Cerebellar cortex (tissue), 1 donor: ENCODE measurements at regions not wholly inside any gene's neighbourhood (a gene's known extent, or its start where the extent isn't known, plus 50 kb on each side); places are given as distances from the start of the nearest gene placed in this dataset.
"Not testable (repeated sequence)": the region's sequence is repeated elsewhere in the genome, so short reads cannot be mapped to it uniquely, and the experiment has no call there.

Experiments used
- DNase-seq: peaks from one replicate; pipeline ENCODE4 v3.0.0-alpha.2; 2015; ENCODE audit warnings: low spot score

DNA sequence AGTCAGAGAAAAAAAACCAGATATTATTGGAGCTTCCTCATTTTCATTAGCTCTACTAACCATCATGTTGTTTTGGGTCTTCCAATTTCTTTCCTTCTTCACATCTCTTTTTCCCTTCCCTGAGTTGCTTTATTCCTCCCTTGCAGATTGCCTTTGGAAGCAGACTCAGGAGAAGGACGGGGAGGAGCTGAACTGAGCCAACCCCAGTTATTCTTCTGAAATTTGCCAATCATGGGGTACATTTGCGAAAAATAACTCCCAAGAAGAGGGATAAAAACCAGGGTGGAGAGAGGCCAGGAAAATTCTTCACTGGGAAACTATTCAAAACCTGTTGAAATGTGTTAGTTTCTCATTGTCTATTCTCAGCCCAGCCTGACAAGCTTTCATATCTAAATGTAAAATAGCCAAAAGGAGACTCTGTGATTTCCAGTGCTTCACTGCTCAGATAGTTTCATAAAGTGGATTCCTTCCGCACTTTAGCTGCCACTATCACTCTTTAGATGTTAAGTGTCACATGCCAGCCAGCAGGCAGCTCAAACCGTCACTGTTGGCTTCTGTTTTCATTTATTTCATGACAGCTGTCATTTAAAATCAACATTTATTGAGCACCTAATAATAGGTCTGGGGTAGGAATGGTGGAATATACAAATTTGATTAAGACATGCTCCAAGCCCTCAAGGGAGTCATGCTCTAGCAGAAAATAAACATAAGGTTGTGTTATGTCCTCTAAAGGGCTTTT is 204.5 kb downstream of the SREK1 start:
- DNase-seq = no peak

DNA sequence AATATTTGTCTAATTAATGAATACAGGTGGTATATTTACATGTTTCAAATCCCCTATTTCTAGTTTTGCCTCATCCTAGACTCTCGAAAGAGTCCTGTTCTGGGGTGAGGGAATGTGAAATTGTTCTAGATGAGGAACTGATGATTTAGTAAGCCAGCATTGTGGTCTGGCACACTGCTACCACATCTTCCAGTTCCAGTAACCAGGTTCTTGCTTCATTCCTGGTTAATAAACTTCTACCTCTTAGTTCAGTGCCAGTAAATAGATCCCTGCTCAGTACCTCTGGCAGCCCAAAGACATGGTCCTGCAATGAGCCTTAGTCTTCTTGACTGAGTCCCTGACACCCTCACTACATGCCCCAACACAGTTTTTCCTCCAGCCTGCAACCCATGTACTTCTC is 207.7 kb downstream of the SREK1 start:
- DNase-seq = no peak

DNA sequence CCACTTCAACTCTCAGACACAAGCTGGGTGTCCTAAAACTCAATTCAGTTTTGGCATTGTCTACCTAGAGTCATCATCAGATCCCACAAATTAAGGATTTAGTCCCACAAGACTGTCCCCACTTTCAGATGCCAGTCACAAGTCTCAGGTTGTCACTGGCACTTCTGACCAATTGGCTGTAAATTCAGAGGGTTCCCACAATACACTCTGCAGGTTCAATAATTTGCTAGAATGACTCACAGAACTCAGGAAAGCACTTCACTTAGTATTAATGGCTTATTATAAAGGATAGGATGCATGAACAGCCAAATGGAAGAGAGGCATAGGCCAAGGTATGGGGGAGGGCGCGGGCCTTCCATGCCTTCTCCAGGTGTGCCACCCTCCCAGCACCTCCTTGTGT is 209.1 kb downstream of the SREK1 start:
- no peak for DNase-seq

DNA sequence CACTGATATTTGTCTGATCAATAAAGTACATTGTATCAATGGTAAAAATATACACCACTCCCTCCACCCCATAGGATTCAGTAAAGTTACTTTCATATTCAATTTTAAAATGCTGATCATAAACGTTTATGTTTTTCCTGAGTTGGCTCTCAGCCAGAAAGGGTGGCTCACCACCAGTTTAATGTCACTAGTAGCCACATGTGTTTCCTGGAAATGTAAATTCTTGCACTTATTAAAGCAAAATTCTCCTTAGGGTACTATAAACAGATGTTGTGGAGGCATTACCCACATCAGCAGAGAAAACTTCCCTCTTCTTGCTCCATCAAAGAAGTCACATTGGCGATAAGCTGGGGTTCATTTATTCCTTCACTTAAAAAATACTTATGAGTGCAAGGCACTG is 210.3 kb downstream of the SREK1 start:
- no peak for DNase-seq

DNA sequence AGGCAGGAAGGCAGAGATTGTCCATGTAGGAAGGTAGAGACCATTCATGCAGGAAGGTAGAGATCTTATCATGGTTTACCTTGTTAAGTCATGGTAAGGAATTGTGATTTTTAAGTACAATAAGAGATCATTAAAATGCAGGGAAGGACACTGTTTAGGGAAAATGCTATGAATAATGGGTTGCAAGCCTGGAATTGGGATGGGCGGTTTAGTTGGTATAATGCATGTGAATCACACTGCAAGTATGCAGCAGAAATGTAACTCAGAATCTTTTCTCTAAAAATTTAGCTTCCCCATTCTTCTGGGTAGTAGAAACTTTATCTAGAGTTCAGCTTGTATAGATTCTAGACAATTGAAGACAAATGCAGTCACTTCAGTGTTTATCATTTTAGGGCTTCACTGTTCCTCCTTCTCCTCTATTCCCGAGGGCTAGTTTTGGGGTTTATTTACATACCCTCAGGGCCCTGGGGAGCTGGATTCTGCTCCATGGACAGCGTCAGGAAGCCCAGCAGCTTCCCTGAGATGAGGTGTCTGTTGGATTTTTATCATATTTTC is 212.0 kb downstream of the SREK1 start:
- no peak for DNase-seq

DNA sequence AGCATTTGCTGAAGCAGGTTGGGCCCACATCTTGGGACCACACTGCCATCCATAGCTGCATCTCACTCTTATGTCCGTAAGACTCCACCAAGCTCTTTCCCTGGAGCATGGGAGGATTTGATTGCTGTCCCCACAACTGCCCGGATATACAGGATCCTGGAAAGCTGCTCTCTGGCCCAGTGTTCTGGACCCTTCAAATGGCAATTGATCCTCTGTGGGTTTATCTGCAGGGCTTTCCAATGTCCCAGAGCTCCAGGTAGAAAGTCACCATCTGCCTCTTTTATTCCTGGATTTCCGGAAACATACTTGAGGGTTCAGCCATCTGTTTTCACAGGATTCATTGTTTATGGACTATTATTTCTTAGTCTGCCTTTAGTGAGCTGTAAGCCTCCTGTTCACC is 214.6 kb downstream of the SREK1 start:
- DNase-seq = no peak

DNA sequence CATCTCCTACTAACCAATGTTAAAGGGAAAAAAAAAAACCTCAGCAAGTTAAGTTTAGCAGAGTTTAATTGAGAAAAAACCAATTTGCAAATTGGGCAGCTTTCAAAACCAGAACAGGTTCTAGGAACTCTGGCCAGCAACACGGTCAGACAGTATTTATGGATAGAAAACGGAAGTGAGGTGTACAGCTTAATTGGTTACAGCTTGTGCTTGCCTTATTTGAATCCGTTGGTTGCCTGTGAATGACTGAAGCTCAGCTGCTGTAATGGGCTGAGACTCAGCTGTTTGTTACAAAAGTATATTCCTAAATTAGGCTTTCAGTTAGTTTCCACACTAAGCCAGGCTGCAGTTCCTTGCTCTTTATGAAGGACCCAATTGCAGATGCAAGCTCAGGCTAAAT is 217.0 kb downstream of the SREK1 start:
- DNase-seq = no peak

DNA sequence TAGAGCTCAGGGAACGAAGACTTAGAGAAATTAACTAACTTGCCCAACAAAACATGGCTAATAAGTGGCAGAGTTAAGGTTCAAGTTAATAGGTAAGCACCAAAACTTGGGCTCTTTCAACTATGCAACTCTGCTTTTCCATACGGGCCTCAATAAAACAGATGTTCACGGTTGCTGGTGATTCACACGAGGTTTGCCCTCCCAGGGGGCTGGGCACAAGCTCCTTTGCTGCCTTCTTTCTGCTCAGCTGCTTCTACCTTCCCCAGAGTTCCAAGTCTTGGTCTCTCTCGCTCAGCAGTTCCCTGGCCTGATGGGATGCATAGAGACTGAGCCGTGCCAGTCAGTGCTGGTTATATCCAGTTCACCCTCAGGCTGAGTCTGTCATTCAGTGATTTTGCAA is 217.9 kb downstream of the SREK1 start:
- no peak for DNase-seq

DNA sequence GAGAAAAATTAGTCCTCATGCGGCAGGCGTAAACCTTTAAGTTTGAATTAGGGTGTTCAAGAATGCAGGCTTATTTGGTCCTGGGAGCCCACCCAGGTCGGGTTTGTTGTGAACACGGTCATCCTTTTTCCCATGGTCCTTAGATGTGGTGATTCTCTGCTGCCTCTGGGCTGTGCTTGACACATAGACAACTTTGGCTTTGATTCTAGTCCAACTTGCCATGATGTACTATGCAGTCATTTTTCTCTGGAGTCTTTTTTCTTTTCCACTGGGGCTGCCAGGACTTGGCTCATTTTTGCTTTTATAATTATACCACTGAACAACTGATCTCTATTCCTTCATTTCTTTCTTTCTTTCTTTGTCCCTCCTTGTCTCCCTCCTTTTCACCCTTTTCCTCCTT is 218.6 kb downstream of the SREK1 start:
- no peak for DNase-seq

DNA sequence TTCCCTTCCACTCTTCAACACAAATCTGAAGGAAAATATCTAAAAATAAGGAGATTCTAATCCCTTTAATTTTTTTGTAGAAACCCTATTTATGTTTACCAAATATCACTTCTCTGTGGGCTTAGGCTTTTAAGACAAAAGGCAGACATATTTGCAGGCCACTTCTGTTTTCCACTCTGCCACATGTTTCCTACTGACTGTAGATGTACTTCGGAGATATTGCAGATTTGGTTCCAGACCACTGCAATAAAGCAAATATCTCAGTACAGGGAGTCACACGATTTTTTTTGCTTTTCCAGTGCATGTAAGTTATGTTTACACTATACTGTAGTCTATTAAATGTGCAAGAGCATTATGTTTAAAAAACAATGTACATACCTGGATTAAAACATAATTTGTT is 219.0 kb downstream of the SREK1 start:
- DNase-seq = no peak

DNA sequence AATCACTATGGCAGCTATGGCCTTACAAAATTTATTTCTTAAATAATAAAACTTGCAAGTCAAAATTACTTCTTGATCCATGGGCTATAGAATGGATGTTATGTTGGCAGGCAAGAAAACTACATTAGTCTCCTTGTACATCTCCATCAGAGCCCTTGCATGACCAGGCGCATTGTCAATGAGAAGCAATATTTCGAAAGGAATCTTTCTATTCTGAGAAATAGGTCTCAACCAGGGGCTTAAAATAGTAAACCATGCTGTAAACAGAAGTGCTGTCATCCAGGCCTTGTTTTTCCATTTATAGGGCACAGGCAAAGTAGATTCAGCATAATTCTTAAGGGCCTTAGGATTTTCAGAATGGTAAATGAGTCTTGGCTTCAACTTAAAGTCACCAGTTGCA is 220.1 kb downstream of the SREK1 start:
- DNase-seq = no peak

DNA sequence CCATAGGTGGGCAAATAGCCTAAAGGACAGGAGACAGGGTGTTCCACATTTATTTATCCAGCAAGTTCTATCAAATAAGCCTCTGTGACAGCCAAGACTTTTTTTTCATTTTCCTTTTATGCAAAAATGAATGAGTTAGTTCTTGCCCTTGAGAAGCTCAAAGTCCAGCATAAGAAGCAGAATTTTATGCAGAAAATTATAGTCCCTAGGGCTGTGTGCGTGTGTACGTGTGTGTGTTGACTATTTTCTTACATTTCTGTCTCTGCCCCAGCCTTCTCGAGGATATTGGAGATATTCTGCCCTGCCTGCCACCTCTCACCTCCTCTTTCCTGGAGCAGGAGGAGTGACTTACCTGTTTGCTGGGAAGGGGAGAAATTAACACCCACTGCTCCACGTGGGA is 221.9 kb downstream of the SREK1 start:
- no peak for DNase-seq

DNA sequence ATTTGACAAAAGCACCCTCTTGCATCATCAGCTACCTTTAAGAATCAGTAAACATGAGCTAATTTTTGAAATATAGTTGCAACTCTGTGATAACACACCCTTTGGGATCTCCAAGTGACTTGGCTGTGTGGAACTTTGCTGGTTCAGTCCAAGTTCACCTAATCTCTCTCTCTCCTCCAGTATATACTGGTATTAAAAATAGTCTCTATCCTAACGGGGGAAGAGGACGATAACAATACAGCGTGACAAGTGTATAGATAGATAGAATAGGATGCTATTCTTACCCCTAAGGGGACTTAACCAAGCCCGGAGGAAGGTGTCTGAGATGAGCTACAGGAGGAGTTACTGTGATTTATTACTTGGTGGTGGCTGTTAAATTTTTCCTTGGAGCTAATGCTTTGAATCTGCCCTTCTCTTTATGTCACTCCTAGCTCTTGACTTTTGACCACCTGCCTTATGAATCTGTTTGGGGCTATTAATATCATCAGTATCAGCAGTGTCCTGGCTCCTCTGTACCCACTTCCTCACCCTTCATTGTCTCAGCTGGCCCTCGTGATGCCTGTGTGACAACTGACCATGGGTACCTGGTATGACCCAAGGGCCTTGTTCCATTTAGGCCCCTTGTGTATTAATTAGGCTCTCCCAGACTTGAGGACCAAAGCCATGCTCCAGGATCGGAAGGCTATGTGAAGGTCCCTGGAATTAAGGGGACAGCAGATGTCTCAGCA is 223.9 kb downstream of the SREK1 start:
- no peak for DNase-seq

DNA sequence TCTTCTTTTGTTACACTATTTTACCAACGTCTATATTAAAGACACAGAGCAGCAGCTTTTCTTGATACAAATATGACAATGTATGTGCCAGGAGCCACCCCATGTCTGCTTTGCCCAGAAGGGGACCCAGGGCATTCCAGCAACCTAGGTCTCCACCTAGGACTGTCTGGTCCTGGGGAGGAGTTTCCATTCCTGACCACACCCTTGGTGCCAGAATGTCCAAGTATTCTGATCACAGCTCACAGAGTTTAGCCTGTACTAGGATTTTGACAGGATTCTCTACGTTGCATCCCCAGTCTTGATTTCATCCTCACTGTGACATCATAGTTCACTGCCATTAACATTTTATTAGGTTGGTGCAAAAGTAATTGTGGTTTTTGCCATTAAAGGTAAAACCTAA is 224.7 kb downstream of the SREK1 start:
- DNase-seq = no peak

DNA sequence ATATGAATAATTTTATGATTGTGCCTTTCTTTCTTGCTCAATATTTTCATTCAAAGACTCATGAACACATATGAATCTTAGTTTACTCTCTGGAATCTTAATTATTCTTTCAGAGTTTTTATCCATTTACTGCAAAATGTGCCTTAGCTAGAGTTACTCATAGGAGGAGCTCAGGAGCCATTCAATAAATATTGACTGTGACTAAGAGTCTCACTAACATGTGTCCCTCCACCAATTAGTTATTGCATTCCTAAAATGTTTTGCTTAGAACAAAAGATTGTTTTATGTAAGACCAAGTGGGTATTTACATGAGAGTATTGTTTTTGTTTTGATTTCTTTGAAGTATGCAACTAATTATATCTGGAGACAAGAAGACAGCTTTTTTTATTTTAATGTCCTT is 218.4 kb upstream of the MAST4 start:
- DNase-seq = no peak

DNA sequence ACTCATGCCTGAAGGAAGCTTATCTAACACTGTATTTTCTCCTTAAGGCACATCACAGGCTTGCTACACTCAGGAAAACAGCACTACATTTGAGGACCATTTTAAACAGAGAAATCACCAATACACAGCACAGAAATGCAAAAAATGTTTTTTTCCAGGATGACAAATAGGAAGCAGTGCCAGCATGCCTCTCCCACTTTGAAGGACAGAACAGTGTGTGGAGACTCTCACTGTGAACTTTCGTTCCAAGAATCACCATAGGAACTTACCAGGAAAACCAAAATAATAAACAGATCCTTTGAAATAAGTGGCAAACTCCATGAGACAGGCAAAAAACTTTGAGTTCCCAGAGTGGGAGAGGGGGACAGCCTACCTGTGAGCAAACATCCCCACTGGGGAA is 217.8 kb upstream of the MAST4 start:
- no peak for DNase-seq

DNA sequence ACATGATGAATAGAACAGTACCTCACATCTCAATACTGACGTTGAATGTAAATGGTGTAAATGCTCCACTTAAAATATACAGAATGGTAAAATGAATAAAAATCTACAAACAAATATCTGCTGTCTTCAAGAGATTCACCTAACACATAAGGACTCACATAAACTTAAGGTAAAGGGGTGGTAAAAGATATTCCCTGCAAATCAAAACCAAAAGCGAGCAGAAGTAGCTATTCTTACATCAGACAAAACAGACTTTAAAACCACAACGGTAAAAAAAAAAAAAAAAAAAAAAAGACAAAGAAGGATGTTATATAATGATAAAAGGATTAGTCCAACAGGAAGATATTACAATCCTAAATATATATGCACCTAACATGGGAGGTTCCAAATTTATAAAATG is 214.0 kb upstream of the MAST4 start:
- DNase-seq = no peak

DNA sequence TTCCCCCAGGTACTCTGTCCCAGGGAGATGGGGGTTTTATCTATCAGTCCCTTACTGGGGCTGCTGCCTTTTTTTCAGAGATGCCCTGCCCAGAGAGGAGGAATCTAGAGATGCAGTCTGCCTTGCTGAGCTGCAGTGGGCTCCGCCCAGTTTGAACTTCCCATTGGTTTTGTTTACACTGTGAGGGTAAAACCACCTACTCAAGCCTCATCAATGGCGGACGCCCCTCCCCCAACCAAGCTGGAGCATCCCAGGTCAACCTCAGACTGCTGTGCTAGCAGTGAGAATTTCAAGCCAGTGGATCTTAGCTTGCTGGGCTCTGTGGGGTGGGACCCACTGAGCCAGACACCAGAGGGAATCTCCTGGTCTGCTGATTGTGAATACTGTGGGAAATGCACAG is 191.0 kb upstream of the MAST4 start:
- not testable (repeated sequence) for DNase-seq

DNA sequence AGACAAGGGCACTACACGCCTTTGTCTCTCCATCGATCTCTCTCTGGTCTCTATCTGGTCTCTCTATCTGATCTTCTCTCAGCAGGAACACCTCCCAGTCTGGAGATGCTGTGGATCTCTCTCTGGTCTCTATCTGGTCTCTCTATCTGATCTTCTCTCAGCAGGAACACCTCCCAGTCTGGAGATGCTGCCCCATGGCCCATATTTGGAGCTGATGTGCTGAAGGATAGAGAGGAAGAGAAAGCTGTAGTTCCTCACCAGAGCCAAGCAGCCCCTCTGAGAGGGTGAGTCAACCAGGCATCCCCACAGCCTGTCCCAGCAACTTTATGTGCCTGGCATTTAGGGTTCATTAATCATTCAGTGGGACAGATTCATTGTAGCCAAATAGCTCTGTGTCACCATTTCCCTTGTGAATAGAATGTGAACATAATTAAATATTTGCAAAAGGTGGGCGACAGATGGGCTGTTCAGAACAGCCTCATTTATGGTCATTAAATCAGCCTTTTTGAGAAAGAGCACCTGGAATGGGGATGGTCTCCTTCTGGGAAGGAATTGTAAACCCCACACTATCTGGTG is 189.3 kb upstream of the MAST4 start:
- DNase-seq = no peak

DNA sequence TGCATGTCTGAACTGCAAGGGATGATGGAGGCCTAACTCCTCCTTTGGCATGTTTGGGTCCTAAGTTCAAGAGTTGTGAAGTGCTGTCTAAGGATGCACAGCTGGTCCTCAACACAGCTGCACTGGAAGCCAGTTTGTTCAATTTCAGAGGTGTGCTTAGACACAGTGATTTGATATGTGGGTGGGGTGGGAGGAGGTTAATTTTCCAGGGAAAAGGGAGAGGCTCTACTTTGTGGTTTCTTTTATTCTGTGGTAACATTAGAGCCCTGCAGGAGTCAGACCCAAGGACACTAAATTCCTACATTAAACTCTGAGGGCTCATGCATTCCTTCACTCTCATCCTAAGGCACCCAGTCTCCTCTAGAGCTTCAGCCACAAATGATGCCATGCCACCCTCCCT is 188.4 kb upstream of the MAST4 start:
- DNase-seq = no peak

DNA sequence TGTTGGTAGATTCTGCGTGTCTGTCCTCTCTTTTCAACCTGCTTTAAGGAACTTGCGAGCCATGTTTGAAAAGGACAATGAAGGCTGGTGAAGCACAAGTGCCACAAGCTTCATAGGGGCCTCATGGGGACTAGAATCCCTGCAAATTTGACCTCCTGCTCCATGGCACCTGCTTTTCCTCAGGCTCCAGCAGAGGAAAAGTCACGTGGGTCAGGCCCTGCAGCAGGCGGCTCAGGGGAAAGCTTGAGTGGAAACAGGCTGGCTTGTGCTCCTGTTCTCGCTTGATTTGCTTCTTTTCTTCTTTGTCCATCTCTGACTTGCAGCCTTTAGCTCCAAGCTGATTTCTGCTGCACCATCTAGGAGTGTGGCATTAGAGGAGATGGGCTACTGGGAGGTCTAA is 187.6 kb upstream of the MAST4 start:
- DNase-seq = no peak

DNA sequence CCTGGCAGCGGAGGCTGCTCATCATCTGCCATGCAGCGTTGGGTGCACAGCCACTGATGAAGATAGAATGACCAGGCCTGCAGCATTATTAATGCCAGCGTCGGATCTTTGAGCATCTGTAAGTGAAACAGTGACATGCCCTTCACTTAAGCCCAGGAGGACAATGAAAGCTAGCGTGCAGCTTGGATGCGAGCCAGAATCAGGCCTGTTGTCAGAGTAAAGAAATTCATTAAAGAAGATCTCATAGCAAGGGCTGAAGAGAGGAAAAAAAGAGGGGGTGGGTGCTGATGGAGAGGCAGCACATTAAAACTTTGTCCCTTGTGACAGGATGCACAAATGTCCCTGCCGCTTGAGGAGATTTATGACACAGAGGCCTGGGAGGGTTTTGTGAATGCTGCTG is 186.1 kb upstream of the MAST4 start:
- DNase-seq = no peak

DNA sequence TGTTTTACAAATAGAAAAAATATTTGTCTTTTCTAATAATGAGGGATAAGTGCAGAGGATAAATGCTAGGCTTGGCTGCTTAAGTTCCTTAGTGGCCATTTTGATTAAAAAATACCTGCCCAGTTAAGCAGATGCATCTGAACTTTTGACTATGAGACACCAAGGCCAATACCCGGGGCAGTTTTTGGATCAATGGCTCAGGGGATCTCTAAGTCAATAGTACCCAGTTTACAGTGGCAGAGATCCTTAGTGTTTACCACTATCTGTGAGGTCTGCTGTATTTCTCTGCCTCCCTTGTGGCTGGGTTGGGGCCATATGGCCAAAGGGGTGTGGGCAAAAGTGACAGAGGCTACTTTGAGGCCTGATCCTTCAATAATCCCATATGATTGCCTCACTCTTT is 184.5 kb upstream of the MAST4 start:
- DNase-seq = no peak
